ENCODE measurements at regions not wholly inside any gene's neighbourhood (a gene's known extent, or its start where the extent isn't known, plus 50 kb on each side); places are given as distances from the start of the nearest gene placed in this dataset.

DNA sequence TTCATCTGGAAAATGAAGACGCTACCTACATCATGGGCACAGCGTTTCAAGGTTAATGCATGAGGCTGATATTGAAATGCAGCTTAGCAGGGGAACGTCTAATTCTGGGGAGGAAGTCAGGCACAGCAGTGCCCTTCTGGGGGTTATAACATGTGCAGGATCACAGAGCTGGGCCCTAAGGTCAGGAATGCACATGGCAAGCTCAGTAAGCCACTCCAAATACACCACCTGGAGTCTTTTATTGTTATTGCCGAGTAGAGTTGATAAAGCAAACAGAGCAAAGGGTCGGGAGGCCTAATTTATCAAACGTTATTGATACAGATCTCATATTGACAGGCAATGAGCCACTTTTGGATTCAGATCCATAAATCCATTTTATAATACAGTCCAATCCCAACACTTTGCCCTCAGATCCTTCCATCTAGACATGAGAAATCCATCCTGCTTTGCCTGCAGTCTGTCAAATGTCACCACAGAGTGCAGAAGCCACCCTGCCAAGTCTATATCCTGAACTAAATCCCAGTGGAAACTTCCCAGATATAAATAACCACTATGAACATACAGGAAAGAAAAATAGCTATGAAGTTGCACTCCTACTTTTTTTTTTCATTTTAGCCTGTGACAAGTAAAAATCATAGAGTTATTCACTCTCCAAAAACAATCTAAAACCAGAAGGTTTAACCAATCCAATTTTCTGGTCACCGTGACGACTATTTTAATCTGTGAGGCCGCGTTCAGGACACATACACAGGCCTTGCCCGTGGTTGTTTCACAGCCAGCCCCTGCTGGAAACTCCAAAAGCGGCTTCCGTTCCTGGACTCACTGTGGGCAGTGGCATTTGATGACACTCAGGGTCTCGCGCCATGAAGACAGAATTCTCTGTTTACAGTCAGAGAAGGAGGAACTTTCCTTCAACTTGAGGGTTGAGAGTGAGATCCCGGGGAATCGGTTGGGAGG, 335.4 kb downstream of the DHX15 start:
- no peak for DNase-seq (ENCODE audit: extremely low read depth, low read depth)

DNA sequence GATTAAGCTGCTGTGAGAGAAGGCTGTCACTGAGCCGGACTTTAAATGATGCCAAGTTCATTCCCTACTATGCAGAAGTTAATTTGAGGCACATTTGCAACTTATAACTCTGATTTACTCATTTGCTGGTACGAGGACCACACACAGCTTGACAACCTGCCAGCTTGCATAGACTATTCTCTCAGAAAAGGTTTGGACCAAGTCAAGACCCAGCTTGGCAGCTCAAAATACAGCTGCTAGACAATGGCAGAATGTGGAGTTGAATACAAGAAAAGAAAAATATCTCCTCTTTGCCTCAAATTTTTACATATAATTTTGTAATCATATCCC, 338.9 kb downstream of the DHX15 start:
- DNase-seq (ENCODE audit: extremely low read depth, low read depth), result no peak

GRCh38 chr4:24244663-24245490, 339.5 kb downstream of the DHX15 start:
- no peak for DNase-seq (ENCODE audit: extremely low read depth, low read depth)

DNA sequence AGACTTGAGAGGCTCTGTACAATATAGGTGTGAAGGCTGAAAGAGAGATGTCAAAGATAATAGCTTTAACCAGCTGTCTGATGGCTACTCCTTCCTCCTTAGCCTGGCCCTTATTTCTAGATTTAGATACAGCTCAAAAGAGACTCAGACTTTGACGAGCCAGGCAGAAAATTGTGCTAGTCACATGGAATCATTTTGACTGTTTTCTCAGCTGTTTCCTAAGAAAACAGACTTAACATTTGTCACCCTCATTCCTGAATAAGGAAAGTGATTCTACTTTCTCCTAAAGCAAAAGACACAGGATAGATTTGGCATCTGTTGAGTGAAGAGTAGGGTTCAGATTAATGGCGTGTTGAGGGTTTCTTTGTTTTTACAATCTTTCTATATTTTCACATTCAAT, 340.7 kb downstream of the DHX15 start:
- no peak for DNase-seq (ENCODE audit: extremely low read depth, low read depth)

DNA sequence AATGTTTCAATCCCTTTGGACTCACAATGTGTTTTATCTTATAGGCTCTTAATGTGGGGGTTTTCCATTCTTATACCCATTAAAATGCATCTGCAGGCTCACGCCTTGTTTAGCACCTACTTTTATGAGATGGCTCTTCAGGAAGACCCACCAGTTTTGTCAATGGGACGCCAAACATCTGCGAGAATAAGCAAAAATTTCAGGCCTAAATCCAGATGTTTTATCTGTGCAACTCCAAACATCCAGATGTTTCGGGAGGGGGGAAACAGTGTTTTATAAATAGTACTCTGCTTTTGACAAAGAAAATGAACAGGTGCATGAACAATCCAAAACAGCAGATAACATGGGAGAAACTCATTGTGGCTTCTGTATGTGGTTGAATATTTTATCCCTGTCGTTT, 342.8 kb downstream of the DHX15 start:
- no peak for DNase-seq (ENCODE audit: extremely low read depth, low read depth)

- no peak for DNase-seq (ENCODE audit: extremely low read depth, low read depth)
Observed at GRCh38 chr4:24240655-24241054, 343.7 kb downstream of the DHX15 start.

DNA sequence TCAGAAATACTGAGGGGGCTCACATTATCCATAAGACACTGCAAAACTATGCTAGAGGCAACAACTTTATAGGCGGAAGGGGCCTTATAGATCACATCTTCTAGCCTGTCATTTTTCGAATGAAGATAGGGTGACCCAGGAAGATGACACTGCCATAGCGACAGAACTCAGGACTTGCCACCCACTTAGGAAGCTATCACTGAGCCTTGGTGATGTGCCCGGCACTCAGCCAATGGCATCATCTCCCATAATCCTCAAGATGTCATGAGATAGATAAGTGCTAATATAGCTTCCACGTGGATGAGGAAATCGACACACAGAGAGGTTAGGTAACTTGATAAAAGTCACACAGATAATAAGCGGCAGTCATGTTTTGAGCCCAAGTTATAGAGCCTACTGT, 346.6 kb downstream of the DHX15 start:
- DNase-seq (ENCODE audit: extremely low read depth, low read depth), result no peak

DNA sequence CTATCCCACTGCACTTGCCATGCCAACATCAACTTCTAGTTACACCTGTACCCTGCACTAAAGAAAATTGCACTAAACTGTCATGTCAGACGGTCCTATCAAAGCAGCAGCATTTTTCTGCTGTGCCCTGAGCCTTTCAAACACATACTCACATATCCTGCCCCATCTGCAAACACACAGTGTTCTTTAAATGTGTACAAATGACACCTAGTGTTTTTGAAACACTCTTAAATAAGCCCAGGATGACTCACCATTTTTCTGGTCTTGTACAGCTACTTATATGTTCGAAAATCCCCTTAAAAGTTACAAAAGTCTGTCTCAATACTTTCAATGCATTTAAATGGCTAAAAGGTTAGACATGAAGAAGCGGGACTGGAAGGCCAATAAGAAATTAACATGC, 346.7 kb upstream of the PPARGC1A start:
- no peak for DNase-seq (ENCODE audit: extremely low read depth, low read depth)

GRCh38 chr4:24236120-24236519, 346.3 kb upstream of the PPARGC1A start:
- no peak for DNase-seq (ENCODE audit: extremely low read depth, low read depth)

- no peak for DNase-seq (ENCODE audit: extremely low read depth, low read depth)
Observed at GRCh38 chr4:24235618-24236017, 345.8 kb upstream of the PPARGC1A start.

DNA sequence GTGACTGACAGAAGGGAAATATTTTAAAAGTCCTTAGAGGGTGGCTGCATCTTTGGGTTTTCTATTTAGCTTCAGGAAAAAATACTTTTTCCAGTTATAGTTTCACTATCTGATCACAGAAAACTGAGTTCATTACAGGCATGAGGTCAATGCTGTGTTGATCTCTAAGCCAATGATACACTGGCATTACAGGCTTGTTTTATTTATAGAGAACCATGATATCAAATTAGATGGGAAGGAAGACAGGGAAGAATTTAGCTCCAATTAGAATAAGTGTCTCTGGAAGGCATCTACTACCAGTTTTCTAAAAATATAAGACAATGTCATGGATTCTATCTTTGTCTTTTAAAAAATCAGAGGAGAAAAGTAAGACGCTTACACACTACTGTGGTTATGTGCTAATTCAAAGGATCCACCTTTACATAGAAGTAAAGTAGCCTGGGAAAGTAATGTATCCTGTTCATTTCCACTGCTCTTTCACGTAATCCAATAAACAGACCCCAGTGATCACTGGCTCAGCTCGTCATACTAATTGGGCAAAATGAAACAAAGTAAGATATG, 344.5 kb upstream of the PPARGC1A start:
- no peak for DNase-seq (ENCODE audit: extremely low read depth, low read depth)

GRCh38 chr4:24230955-24231354, 341.1 kb upstream of the PPARGC1A start:
- no peak for DNase-seq (ENCODE audit: extremely low read depth, low read depth)

- no peak for DNase-seq (ENCODE audit: extremely low read depth, low read depth)
Observed at GRCh38 chr4:24229978-24230377, 340.1 kb upstream of the PPARGC1A start.

- no peak for DNase-seq (ENCODE audit: extremely low read depth, low read depth)
Observed at GRCh38 chr4:24228692-24229091, 338.8 kb upstream of the PPARGC1A start.

DNA sequence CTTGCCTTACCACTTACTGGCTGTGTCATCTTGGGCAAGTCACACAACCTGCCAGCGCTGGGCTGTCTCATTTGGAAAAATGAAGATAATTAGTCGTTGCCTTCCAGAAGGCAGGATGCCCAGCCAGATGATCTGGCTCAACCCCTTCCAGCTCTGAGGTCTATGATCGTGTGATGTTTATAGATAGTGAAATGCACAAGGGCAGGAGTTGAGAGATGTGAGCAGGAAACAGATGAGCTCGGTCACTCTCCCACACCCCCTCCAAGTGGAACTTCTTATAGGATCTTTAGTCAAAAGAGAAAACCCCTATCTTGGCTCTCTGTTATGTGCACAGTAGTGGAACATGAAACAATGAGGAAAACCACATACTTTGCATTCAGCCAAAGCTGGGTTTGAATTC, 336.8 kb upstream of the PPARGC1A start:
- no peak for DNase-seq (ENCODE audit: extremely low read depth, low read depth)

- DNase-seq (ENCODE audit: extremely low read depth, low read depth), result no peak
Observed at GRCh38 chr4:24226023-24226422, 336.2 kb upstream of the PPARGC1A start.

- DNase-seq (ENCODE audit: extremely low read depth, low read depth), result no peak
Observed at GRCh38 chr4:24224446-24224845, 334.6 kb upstream of the PPARGC1A start.

DNA sequence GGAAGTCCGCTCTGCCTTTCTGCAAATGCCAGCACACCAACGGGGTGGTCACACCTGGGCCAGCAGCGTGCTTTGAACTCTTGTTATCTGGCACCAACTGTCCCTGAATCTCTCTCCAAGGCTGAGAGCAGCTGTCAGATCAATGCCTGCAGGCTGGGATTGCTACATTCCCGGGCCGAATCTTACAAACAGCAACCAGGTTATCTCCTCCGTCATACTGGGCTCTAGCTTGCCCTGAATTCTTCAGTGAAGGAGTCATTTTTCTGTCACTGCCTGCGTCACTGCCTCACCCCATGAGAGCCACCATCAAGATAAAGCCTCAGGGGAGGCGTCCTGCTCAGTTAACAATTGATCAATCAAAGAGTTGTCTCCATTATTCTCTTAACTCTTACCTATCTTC, 329.4 kb upstream of the PPARGC1A start:
- no peak for DNase-seq (ENCODE audit: extremely low read depth, low read depth)

DNA sequence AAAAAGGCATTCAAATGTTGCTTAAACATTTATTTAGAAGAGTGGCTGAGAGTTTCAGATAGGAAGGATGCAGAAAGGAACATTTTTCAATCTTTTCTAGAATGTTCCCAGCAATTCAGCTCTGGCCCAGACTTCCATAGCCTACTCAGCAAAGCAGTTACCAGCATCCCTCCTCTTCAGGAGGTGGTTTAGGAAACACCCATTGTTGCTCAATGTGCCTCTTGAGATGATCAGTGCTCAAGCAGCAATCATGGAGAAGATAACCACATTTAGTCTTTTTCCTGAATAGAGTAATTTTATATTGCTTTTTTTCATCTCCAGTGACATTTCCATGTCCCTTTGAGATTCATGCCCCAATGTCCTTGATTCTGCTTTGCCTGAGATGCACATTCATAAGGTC, 328.7 kb upstream of the PPARGC1A start:
- DNase-seq (ENCODE audit: extremely low read depth, low read depth), result no peak

DNA sequence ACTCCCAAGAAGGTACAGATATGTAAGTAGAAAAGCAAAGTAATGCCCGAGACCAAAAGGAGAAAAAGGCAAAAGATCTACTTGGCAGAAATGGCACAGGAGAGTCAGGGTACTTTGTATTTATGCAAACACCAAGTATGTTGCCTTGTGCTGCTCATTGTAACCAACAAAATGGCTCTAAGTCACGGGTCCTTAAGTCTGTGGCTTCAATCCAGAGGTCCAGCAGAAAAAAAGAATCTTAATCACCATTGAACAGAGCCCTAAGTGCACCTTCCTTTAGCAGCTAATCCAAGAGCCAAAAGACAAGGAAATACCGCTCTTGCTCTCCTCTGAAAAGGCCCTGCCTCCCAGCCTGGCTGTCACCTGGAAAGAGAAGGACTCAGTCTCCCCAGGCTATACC, 324.9 kb upstream of the PPARGC1A start:
- no peak for DNase-seq (ENCODE audit: extremely low read depth, low read depth)

DNA sequence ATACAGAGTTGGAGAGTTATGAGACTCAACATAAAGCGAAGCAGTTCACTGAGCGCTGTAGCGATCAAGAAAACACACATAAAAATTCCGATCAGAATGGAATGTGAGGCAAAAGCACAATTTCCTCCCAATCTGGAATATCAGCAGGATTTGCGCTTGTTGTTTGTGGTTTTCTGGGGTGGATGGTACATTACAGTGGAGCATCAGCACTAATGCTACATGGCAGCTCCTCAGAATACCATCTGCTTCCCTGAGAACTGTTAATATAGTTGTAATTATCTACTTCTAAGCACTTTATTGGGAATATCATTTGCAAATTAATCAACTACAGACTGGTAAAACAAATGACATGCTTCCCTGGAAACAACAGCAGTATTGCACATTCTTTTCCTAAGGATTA, 324.1 kb upstream of the PPARGC1A start:
- DNase-seq (ENCODE audit: extremely low read depth, low read depth), result no peak

DNA sequence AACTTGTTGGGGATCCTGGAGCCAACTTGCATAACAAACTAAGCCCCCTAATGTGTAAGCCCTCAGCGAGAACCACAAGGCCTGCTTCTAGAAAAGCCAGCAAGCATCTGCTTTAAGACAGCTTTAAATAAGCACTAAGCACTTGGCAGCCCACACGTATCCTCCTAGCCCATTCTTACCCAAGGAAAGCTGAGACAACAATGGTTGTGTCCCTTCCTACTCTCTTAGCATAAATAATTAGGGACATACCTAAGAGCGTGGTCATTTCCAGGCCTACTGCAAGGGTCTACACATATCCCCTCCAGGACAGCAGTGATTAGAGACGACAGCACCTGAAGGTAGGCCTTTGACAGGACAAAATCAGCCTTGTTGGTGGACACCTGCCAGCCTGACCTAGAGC, 322.8 kb upstream of the PPARGC1A start:
- DNase-seq (ENCODE audit: extremely low read depth, low read depth), result no peak
